ENCODE measurements at regions not wholly inside any gene's neighbourhood (a gene's known extent, or its start where the extent isn't known, plus 50 kb on each side); places are given as distances from the start of the nearest gene placed in this dataset.

DNA sequence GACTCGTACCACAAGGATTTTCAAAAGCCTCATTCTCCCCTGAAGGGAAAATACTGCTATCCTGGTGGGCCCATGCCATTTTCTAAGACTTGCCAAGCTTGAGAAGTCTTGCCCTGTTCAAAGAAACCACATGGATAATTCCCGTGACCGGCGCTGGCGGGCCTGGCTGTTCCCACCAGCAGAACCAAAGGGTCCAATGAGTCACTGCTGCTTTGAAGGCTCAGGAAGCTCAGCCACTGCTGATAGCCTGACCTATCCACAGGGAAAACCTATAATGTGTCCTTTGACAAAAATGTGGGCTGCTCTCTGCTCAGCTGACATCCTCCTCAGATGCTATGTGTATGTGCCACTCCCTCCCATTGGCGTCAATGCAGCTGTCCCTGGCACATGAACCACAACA lies 137.9 kb upstream of the RAB12 start:
- Histone ChIP-seq H3K4ac (ENCODE audit: low read depth, low read length) (no peak overlapping the region), H3K4me2 (ENCODE audit: low read length) (no peak overlapping the region), H2AFZ (ENCODE audit: insufficient read depth, low read length, poor library complexity) (no peak overlapping the region), H3K79me1 (ENCODE audit: low read length) (no peaks in the 10 kb centered on the region), H3K14ac (ENCODE audit: low read length) (no peak overlapping the region), H3K9ac (ENCODE audit: low read length) (no peak overlapping the region), H3K4me1 (ENCODE audit: control insufficient read depth in 1 of 2, insufficient read depth in 2 of 2, low read length in 2 of 2) (no peaks in the 10 kb centered on the region), H3K27ac (ENCODE audit: low read depth, low read length) (no peak overlapping the region), H2BK5ac (ENCODE audit: low read depth, low read length, poor library complexity) (no peak overlapping the region), H4K91ac (ENCODE audit: low read depth, low read length) (no peak overlapping the region), H4K8ac (ENCODE audit: low read depth, low read length) (no peak overlapping the region), H3K23ac (ENCODE audit: low read length) (no peak overlapping the region), H3K79me2 (ENCODE audit: control insufficient read depth, insufficient read depth, low read length, poor library complexity) (no peaks in the 10 kb centered on the region), H4K12ac (ENCODE audit: low read depth, low read length) (no peak overlapping the region), H3K36me3 (ENCODE audit: control insufficient read depth in 1 of 2, insufficient read depth in 2 of 2, low read length in 2 of 2) (no peaks in the 10 kb centered on the region), H2BK12ac (ENCODE audit: low read length) (no peak overlapping the region), H3K4me3 (ENCODE audit: low read depth, low read length) (no peak overlapping the region), H3K27me3 (ENCODE audit: insufficient read depth, low read length) (no peaks in the 10 kb centered on the region), H3K9me3 (ENCODE audit: insufficient read depth, low read depth, low read length) (no peaks in the 10 kb centered on the region), H3K18ac (ENCODE audit: low read length) (no peak overlapping the region), H2BK120ac (ENCODE audit: insufficient read depth, low read length, poor library complexity) (no peak overlapping the region), H2AK5ac (ENCODE audit: low read length) (no peak overlapping the region)
- no CpG with 5 or more reads among the region's 6 CpGs for WGBS (ENCODE audit: extremely low coverage, insufficient coverage, insufficient read length)
- no peak for DNase-seq

DNA sequence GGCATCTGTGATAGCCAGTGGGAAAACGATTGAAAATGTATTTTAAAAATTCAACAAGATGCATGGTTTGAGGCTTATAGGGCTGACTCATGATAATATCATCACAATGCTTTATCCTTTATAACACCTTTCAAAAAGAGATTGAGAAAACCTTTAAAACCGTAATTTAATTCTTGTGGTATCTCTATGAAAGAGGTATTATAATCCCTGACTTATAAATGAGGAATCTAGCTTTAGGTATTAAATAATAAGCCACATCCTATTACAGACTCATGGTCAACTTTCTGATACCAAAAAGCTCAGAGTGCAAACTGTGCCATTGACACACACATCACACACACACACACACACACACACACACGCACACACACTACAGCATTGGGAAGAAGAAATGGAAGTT lies 134.6 kb upstream of the RAB12 start:
- Histone ChIP-seq H2BK5ac (ENCODE audit: low read depth, low read length, poor library complexity) (no peak overlapping the region), H3K4me1 (ENCODE audit: control insufficient read depth in 1 of 2, insufficient read depth in 2 of 2, low read length in 2 of 2) (no peaks in the 10 kb centered on the region), H2BK12ac (ENCODE audit: low read length) (no peak overlapping the region), H4K12ac (ENCODE audit: low read depth, low read length) (no peak overlapping the region), H3K27me3 (ENCODE audit: insufficient read depth, low read length) (no peaks in the 10 kb centered on the region), H3K4me3 (ENCODE audit: low read depth, low read length) (no peak overlapping the region), H3K27ac (ENCODE audit: low read depth, low read length) (no peak overlapping the region), H3K4me2 (ENCODE audit: low read length) (no peak overlapping the region), H4K8ac (ENCODE audit: low read depth, low read length) (no peak overlapping the region), H3K79me2 (ENCODE audit: control insufficient read depth, insufficient read depth, low read length, poor library complexity) (no peaks in the 10 kb centered on the region), H3K79me1 (ENCODE audit: low read length) (no peaks in the 10 kb centered on the region), H2AK5ac (ENCODE audit: low read length) (no peak overlapping the region), H2AFZ (ENCODE audit: insufficient read depth, low read length, poor library complexity) (no peak overlapping the region), H4K91ac (ENCODE audit: low read depth, low read length) (no peak overlapping the region), H2BK120ac (ENCODE audit: insufficient read depth, low read length, poor library complexity) (no peak overlapping the region), H3K14ac (ENCODE audit: low read length) (no peak overlapping the region), H3K9ac (ENCODE audit: low read length) (no peak overlapping the region), H3K4ac (ENCODE audit: low read depth, low read length) (no peak overlapping the region), H3K23ac (ENCODE audit: low read length) (no peak overlapping the region), H3K9me3 (ENCODE audit: insufficient read depth, low read depth, low read length) (peaks cover 1% of the 10 kb centered on the region), H3K36me3 (ENCODE audit: control insufficient read depth in 1 of 2, insufficient read depth in 2 of 2, low read length in 2 of 2) (no peaks in the 10 kb centered on the region), H3K18ac (ENCODE audit: low read length) (no peak overlapping the region)
- no CpG with 5 or more reads among the region's 3 CpGs for WGBS (ENCODE audit: extremely low coverage, insufficient coverage, insufficient read length)
- no peak for DNase-seq

DNA sequence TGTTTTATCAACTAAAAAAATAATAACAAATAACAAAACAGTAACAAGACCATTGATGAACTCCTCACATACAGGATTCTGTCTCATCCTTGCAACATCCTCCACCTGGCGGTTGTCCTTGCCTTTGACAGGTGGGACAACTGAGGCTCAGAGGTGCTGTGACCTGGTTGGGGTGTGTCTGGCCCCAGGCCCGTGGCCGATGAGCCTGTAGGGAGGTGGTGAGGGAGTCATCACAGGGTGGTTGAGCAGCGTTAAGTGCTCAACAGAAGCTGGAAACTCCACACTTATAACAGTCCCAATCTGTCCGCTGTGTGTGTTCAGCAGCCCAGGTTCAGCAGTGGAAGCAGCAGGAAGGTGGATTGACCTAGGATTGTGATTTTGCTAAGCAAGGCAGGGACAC lies 131.6 kb upstream of the RAB12 start:
- H3K4me1 ChIP-seq (ENCODE audit: control insufficient read depth in 1 of 2, insufficient read depth in 2 of 2, low read length in 2 of 2), result no peaks in the 10 kb centered on the region
- no peak overlapping the region for H2BK120ac ChIP-seq (ENCODE audit: insufficient read depth, low read length, poor library complexity)
- H4K12ac ChIP-seq (ENCODE audit: low read depth, low read length), result no peak overlapping the region
- H2BK5ac ChIP-seq (ENCODE audit: low read depth, low read length, poor library complexity), result no peak overlapping the region
- no CpG with 5 or more reads among the region's 5 CpGs for WGBS (ENCODE audit: extremely low coverage, insufficient coverage, insufficient read length)
- H2BK12ac ChIP-seq (ENCODE audit: low read length), result no peak overlapping the region
- no peak overlapping the region for H4K91ac ChIP-seq (ENCODE audit: low read depth, low read length)
- H3K27ac ChIP-seq (ENCODE audit: low read depth, low read length), result no peak overlapping the region
- H3K9me3 ChIP-seq (ENCODE audit: insufficient read depth, low read depth, low read length), result peaks cover 1% of the 10 kb centered on the region
- H3K79me1 ChIP-seq (ENCODE audit: low read length), result no peaks in the 10 kb centered on the region
- no peak overlapping the region for H3K9ac ChIP-seq (ENCODE audit: low read length)
- no peak for DNase-seq
- H3K4me2 ChIP-seq (ENCODE audit: low read length), result no peak overlapping the region
- no peak overlapping the region for H3K4ac ChIP-seq (ENCODE audit: low read depth, low read length)
- no peak overlapping the region for H2AK5ac ChIP-seq (ENCODE audit: low read length)
- no peaks in the 10 kb centered on the region for H3K27me3 ChIP-seq (ENCODE audit: insufficient read depth, low read length)
- no peak overlapping the region for H3K18ac ChIP-seq (ENCODE audit: low read length)
- H4K8ac ChIP-seq (ENCODE audit: low read depth, low read length), result no peak overlapping the region
- no peak overlapping the region for H3K14ac ChIP-seq (ENCODE audit: low read length)
- H3K79me2 ChIP-seq (ENCODE audit: control insufficient read depth, insufficient read depth, low read length, poor library complexity), result no peaks in the 10 kb centered on the region
- H3K4me3 ChIP-seq (ENCODE audit: low read depth, low read length), result no peak overlapping the region
- no peak overlapping the region for H3K23ac ChIP-seq (ENCODE audit: low read length)
- H2AFZ ChIP-seq (ENCODE audit: insufficient read depth, low read length, poor library complexity), result no peak overlapping the region
- no peaks in the 10 kb centered on the region for H3K36me3 ChIP-seq (ENCODE audit: control insufficient read depth in 1 of 2, insufficient read depth in 2 of 2, low read length in 2 of 2)

DNA sequence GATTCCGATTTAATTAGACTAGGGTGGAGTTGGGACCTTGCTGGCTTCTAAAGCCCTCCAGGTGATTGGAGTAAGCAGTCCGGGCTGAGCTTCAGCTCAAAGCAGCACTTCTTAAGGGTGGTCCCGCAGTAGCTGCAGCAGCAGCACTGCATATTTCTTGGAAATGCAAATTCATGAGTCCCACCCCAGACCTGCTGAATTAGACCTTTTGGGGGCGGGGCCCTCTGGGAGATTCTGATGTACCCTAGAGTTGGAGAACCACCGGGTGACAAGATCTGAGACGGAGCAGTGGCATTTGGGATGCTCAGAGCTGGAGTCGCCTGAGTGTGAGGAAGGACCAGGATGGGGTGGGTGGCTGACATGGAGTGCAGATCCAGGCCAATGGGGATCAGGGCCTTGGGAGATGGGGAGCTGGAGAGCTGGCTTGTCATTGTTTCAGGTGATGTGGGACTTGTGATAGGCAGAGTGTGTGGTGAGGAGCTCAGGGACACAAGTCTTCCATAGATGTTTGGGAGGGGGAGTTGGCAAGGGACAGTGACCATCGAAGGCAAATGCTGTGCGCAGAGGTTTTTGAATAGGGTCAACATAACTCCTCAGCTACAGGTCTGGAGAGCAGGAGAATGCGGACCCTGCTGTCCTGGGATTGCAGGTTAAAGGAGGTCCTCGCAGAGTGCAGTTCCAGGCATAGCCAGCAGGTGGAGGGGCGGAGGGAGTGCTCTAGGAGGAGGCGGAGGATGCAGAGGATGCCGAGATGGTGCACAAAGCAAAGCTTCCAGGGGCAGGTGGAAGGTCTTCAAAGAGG lies 130.9 kb upstream of the RAB12 start:
- Histone ChIP-seq H3K4me3 (ENCODE audit: low read depth, low read length) (no peak overlapping the region), H3K23ac (ENCODE audit: low read length) (no peak overlapping the region), H2BK12ac (ENCODE audit: low read length) (no peak overlapping the region), H3K9me3 (ENCODE audit: insufficient read depth, low read depth, low read length) (peaks cover 1% of the 10 kb centered on the region), H2BK5ac (ENCODE audit: low read depth, low read length, poor library complexity) (no peak overlapping the region), H3K79me1 (ENCODE audit: low read length) (no peaks in the 10 kb centered on the region), H3K14ac (ENCODE audit: low read length) (no peak overlapping the region), H3K4me2 (ENCODE audit: low read length) (no peak overlapping the region), H2BK120ac (ENCODE audit: insufficient read depth, low read length, poor library complexity) (no peak overlapping the region), H4K12ac (ENCODE audit: low read depth, low read length) (no peak overlapping the region), H3K36me3 (ENCODE audit: control insufficient read depth in 1 of 2, insufficient read depth in 2 of 2, low read length in 2 of 2) (no peaks in the 10 kb centered on the region), H2AK5ac (ENCODE audit: low read length) (no peak overlapping the region), H4K91ac (ENCODE audit: low read depth, low read length) (no peak overlapping the region), H4K8ac (ENCODE audit: low read depth, low read length) (no peak overlapping the region), H3K4me1 (ENCODE audit: control insufficient read depth in 1 of 2, insufficient read depth in 2 of 2, low read length in 2 of 2) (no peaks in the 10 kb centered on the region), H3K27ac (ENCODE audit: low read depth, low read length) (no peak overlapping the region), H2AFZ (ENCODE audit: insufficient read depth, low read length, poor library complexity) (no peak overlapping the region), H3K4ac (ENCODE audit: low read depth, low read length) (no peak overlapping the region), H3K79me2 (ENCODE audit: control insufficient read depth, insufficient read depth, low read length, poor library complexity) (no peaks in the 10 kb centered on the region), H3K27me3 (ENCODE audit: insufficient read depth, low read length) (no peaks in the 10 kb centered on the region), H3K9ac (ENCODE audit: low read length) (no peak overlapping the region), H3K18ac (ENCODE audit: low read length) (no peak overlapping the region)
- no CpG with 5 or more reads among the region's 14 CpGs for WGBS (ENCODE audit: extremely low coverage, insufficient coverage, insufficient read length)
- peak; percentile 10 to 71 for DNase-seq

All from trophoblast cell (in vitro differentiated cells and primary cell).